Esophagus muscularis mucosa (tissue), 4 donors: ENCODE measurements at regions not wholly inside any gene's neighbourhood (a gene's known extent, or its start where the extent isn't known, plus 50 kb on each side); places are given as distances from the start of the nearest gene placed in this dataset.

Experiments used
- EP300 ChIP-seq: sonication (generic); formaldehyde crosslinking; IDR thresholded peaks from one replicate; pipeline ENCODE4 v1.6.1; 2017; ENCODE audit warnings: antibody characterized with exemption
- POLR2A ChIP-seq: fragments of 450-650 bp; IDR thresholded peaks from one replicate; pipeline ENCODE4 v1.6.1; 2017; ENCODE audit warnings: antibody characterized with exemption, moderate library complexity, mild to moderate bottlenecking, low read depth
- TF ChIP-seq, protein P1 (sequence below), 3 experiments: fragments of 200-600 bp in 2 of 3; fragments of 450-650 bp in 1 of 3; sonication (generic) in 2 of 3; IDR thresholded peaks; one replicate each; pipeline ENCODE4 v1.5.1; 2017 to 2019; ENCODE audit warnings: antibody characterized with exemption in 3 of 3, mild to moderate bottlenecking in 2 of 3, moderate library complexity in 1 of 3

DNA sequence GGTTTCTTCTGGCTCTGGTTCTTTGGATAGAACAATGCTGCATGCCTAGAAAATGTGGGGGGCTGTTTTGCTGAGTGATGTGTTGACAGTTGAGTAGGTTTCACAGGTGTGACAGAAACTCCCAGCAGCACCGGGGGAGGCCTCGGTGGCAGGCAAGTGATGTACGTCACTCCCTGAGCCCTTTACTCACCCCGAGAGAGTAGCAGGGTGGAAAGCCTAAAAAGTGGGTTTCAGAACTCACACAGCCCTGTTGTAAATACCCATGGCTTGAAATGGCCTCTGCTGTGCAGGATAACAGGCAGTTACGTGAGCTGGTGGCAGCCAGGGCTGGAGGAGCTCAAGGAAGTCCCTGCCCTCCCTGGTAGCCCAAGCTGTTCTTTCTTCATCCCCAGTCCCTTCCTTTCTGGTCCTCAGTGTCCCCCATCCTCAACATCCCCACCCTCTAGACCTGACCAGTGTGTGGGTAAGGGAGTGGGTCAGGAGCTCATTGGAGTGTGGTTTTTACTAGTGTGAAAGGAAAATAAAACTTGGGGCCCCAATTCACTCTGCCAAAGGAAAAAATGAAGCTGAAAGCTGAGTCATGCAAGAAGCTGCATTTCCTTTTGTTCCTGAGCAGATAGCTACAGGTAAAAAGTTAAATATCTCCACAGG is 258.1 kb downstream of the STK31 start:
- TF ChIP-seq, protein P1, sequence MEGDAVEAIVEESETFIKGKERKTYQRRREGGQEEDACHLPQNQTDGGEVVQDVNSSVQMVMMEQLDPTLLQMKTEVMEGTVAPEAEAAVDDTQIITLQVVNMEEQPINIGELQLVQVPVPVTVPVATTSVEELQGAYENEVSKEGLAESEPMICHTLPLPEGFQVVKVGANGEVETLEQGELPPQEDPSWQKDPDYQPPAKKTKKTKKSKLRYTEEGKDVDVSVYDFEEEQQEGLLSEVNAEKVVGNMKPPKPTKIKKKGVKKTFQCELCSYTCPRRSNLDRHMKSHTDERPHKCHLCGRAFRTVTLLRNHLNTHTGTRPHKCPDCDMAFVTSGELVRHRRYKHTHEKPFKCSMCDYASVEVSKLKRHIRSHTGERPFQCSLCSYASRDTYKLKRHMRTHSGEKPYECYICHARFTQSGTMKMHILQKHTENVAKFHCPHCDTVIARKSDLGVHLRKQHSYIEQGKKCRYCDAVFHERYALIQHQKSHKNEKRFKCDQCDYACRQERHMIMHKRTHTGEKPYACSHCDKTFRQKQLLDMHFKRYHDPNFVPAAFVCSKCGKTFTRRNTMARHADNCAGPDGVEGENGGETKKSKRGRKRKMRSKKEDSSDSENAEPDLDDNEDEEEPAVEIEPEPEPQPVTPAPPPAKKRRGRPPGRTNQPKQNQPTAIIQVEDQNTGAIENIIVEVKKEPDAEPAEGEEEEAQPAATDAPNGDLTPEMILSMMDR (IDR thresholded peaks at IDR 0.05), result no peak
- TF ChIP-seq POLR2A (no peak), EP300 (no peak)
